ENCODE measurements at regions not wholly inside any gene's neighbourhood (a gene's known extent, or its start where the extent isn't known, plus 50 kb on each side); places are given as distances from the start of the nearest gene placed in this dataset.

DNA sequence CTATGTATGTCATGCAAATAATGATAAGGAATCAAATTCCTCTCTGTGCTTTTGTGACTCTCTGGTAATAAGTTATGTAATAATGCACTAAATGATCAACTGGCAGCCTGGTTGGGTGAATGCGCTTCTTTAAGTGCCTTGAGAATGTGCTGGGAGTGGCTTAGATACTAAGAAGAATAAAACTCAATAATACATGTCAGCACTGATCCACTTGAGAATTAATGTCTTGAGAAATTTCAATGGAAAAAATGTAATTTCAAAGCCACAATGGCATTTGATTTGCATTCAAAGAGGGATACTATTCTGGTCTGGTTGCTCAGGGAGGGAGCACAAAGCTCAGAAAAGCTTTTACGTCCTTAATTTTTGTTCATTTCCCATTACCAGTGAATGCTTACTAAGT lies 137.7 kb upstream of the MMADHC start:
- H3K36me3 Mint-ChIP-seq (ENCODE audit: low read depth) = no peaks in the 10 kb centered on the region
- no peaks in the 10 kb centered on the region for H3K27me3 Mint-ChIP-seq (ENCODE audit: low read depth)
- H3K4me1 Mint-ChIP-seq (ENCODE audit: low read depth) = no peaks in the 10 kb centered on the region
- ChIA-PET POLR2A (no interaction called here), CTCF (no interaction called here)
- ATAC-seq (no peak), DNase-seq (no peak)
- H3K4me3 Mint-ChIP-seq = no peak overlapping the region
- no peak overlapping the region for H3K27ac Mint-ChIP-seq
- H3K9me3 Mint-ChIP-seq (ENCODE audit: insufficient read depth) = no peaks in the 10 kb centered on the region

DNA sequence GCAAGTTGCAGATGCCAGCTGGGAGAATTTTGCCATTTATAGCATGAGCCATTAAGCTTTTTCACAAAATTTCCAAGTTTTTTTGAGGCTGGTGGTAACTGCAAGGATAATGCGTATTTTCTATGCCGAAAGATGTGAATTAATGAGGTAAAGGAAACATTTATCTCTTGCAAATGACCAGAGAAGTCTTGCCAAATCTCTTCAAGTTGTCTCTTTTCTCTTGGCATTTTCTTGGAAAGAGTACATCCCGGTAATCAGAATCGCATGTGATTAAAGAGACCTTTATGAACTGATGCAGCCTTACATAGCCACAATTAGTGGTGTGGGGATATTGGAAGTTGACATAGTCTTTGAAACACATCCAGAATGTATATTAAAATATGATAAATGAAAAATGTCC lies 136.5 kb upstream of the MMADHC start:
- Mint-ChIP-seq H3K36me3 (ENCODE audit: low read depth) (no peaks in the 10 kb centered on the region), H3K27ac (no peak overlapping the region), H3K9me3 (ENCODE audit: insufficient read depth) (no peaks in the 10 kb centered on the region), H3K27me3 (ENCODE audit: low read depth) (no peaks in the 10 kb centered on the region), H3K4me1 (ENCODE audit: low read depth) (no peaks in the 10 kb centered on the region), H3K4me3 (no peak overlapping the region)
- ChIA-PET CTCF (no interaction called here), POLR2A (no interaction called here)
- ATAC-seq = no peak
- no peak for DNase-seq

DNA sequence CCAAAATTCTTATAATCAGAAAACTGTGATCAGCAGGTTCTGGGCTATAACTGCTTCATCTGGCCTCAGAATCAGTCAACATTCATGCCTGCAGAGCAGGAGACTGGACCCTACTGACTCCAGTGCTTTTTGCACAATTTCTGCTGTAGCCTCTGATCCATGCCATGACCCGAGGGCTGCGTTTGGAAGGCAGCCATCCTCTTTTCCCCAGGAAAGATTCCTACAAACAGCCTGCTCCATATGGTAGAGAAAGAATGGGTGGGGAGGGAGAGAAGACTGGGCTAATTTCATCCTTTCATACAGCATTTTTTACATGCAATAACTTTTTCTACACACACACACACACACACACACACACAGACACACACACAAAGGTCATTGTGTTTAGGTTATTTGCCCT lies 133.0 kb upstream of the MMADHC start:
- no peak overlapping the region for H3K4me3 Mint-ChIP-seq
- no peak overlapping the region for H3K27ac Mint-ChIP-seq
- no peaks in the 10 kb centered on the region for H3K4me1 Mint-ChIP-seq (ENCODE audit: low read depth)
- DNase-seq (no peak), ATAC-seq (no peak)
- H3K36me3 Mint-ChIP-seq (ENCODE audit: low read depth) = no peaks in the 10 kb centered on the region
- H3K27me3 Mint-ChIP-seq (ENCODE audit: low read depth) = no peaks in the 10 kb centered on the region
- ChIA-PET POLR2A (no interaction called here), CTCF (no interaction called here)
- H3K9me3 Mint-ChIP-seq (ENCODE audit: insufficient read depth) = no peaks in the 10 kb centered on the region

DNA sequence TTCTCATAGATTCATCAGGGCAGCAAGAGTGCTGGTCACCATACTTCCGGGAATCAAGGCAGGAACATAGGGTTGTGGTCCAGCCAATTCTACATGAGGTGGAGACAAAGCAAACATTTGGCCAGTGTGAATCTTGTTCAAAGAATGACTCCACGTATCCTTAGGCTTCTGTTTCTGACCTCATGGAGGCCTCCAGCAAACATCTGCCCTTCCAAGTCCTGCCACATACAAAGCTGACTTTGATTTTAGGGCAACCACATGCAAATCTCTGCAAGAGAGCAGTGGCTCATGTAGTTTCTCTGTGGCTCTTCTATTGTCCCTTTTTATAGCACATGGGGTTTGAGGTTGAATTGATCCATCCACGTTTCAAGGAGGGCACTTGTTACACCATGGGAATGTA lies 132.1 kb upstream of the MMADHC start:
- no peaks in the 10 kb centered on the region for H3K27me3 Mint-ChIP-seq (ENCODE audit: low read depth)
- no peaks in the 10 kb centered on the region for H3K4me1 Mint-ChIP-seq (ENCODE audit: low read depth)
- no peak overlapping the region for H3K4me3 Mint-ChIP-seq
- ATAC-seq (no peak), DNase-seq (no peak)
- ChIA-PET CTCF (no interaction called here), POLR2A (no interaction called here)
- no peaks in the 10 kb centered on the region for H3K9me3 Mint-ChIP-seq (ENCODE audit: insufficient read depth)
- H3K27ac Mint-ChIP-seq = no peak overlapping the region
- no peaks in the 10 kb centered on the region for H3K36me3 Mint-ChIP-seq (ENCODE audit: low read depth)

DNA sequence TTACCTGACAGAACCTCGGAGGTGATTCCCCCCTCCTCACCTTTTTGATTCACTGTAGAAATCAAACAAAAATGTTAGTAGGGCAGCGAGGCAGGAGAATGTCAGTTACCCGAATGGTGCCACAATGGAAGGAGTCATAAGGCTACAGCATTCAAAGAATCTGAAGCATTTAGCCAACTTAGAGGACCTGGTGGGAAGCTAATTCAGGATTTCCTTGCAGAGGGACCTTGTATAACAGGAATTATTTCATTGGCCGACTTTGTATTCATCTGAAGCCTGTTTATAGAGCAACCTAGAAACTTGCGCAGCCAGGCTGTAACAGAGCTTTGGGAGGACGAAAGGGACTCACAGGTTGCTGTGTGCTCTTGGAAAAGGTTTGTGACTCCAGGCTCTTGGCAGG lies 129.1 kb upstream of the MMADHC start:
- DNase-seq (no peak), ATAC-seq (no peak)
- H3K4me3 Mint-ChIP-seq = no peak overlapping the region
- H3K36me3 Mint-ChIP-seq (ENCODE audit: low read depth) = no peaks in the 10 kb centered on the region
- no peaks in the 10 kb centered on the region for H3K9me3 Mint-ChIP-seq (ENCODE audit: insufficient read depth)
- ChIA-PET CTCF (no interaction called here), POLR2A (interaction anchor here (0.5 kb wide), 1 partner anchor 627 kb away, joined by 3 read pairs; no protein-coding TSS in a partner anchor)
- H3K4me1 Mint-ChIP-seq (ENCODE audit: low read depth) = no peaks in the 10 kb centered on the region
- H3K27me3 Mint-ChIP-seq (ENCODE audit: low read depth) = no peaks in the 10 kb centered on the region
- H3K27ac Mint-ChIP-seq = no peak overlapping the region

DNA sequence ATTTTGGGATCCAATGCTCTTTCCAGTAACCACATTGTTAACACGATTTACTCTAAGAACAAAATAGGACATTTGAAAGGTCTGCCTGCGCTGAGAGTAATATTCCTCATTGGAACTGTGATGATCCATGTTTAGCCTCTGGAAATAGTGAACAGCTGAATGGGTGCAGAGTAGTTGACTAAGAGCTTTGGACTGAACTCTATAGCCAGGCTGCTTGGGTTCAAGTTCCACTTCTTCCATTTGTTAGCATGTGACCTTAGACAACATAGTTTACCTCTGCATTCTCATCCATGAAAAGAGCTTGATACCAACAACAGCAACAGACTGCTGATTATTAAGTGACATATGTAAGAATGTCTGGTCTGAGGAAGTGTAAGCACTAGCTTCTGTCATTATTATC lies 128.3 kb upstream of the MMADHC start:
- CTCF ChIA-PET = no interaction called here

DNA sequence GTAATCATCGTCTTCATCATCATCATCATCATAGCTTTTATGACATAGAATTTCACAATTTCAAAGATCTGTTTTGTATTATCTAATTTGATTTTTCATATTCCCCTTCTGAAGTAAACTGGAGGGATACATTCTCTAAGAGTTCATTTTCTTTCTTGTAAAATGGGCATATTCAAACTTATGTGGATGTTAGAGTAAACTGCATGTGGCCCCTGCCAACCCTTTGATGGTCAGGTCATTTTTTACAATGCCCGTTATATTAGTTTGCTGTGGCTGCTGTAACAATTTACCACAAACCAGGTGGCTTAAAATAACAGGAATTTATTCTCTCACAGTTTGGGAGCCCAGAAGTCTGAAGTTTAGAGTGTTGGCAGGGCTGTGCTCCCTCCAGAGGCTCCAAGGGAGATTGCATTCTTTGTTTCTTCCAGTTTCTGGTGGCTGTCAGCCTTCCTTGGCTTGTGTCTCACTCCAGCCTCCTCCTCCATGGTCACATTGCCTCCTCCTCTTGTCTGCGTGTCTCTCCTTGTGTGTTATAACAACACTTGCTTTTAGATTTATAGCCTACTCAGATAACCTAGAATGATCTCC lies 127.5 kb upstream of the MMADHC start:
- Mint-ChIP-seq H3K9me3 (ENCODE audit: insufficient read depth) (no peaks in the 10 kb centered on the region), H3K27ac (no peak overlapping the region), H3K4me1 (ENCODE audit: low read depth) (no peaks in the 10 kb centered on the region), H3K27me3 (ENCODE audit: low read depth) (no peaks in the 10 kb centered on the region), H3K4me3 (no peak overlapping the region), H3K36me3 (ENCODE audit: low read depth) (no peaks in the 10 kb centered on the region)
- DNase-seq (no peak), ATAC-seq (no peak)
- ChIA-PET POLR2A (interaction anchor here (0.7 kb wide), 1 partner anchor 114 kb away, joined by 3 read pairs; no protein-coding TSS in a partner anchor), CTCF (no interaction called here)

More for the DNA sequence above, 128.3 kb upstream of the MMADHC start:
- Mint-ChIP-seq H3K27me3 (ENCODE audit: low read depth) (no peaks in the 10 kb centered on the region), H3K4me3 (no peak overlapping the region), H3K36me3 (ENCODE audit: low read depth) (no peaks in the 10 kb centered on the region), H3K9me3 (ENCODE audit: insufficient read depth) (no peaks in the 10 kb centered on the region), H3K27ac (no peak overlapping the region), H3K4me1 (ENCODE audit: low read depth) (no peaks in the 10 kb centered on the region)
- no peak for DNase-seq
- POLR2A ChIA-PET = interaction anchor here (0.5 kb wide), 1 partner anchor 626 kb away, joined by 3 read pairs; no protein-coding TSS in a partner anchor
- no peak for ATAC-seq

DNA sequence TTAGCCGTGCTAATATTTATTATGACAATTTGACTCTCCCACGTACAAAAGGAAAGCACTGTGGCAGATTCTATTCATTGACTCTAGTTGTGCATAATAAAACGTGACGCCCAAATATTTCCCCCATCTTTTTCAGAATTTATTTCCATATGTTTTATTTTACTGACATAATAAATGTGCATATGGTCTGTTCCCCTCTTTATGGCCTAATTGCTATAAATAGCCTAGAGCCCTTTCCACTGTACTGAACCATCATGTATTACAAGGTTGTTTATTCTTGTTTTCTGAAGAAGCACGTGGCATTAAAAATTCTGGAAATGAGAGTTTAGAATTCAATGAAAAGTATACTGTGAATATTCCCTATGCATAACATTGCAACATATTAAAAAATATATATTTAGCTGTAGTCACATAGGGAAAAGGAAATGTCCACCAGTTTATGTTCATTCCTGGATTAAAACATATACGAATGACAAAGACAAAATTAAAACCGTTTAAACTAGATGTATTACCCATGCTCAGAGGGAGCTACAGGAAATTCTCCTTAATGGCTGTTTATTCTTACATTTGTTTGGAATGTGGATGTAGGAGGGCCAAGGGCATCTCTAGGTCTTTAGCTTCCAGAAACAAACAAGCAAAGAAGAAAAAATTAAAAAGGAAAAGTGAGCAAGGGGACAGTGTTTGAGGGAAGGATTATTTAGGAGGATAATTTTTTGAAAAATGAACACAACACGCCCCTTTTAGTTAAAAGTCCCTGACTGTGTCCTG lies 122.1 kb upstream of the MMADHC start:
- Mint-ChIP-seq H3K4me3 (no peak overlapping the region), H3K4me1 (ENCODE audit: low read depth) (no peaks in the 10 kb centered on the region), H3K27ac (no peak overlapping the region), H3K27me3 (ENCODE audit: low read depth) (no peaks in the 10 kb centered on the region), H3K9me3 (ENCODE audit: insufficient read depth) (no peaks in the 10 kb centered on the region), H3K36me3 (ENCODE audit: low read depth) (no peaks in the 10 kb centered on the region)
- ATAC-seq (no peak), DNase-seq (no peak)
- ChIA-PET CTCF (no interaction called here), POLR2A (interaction anchor here (0.5 kb wide), 1 partner anchor 10 kb away, joined by 3 read pairs; no protein-coding TSS in a partner anchor)

DNA sequence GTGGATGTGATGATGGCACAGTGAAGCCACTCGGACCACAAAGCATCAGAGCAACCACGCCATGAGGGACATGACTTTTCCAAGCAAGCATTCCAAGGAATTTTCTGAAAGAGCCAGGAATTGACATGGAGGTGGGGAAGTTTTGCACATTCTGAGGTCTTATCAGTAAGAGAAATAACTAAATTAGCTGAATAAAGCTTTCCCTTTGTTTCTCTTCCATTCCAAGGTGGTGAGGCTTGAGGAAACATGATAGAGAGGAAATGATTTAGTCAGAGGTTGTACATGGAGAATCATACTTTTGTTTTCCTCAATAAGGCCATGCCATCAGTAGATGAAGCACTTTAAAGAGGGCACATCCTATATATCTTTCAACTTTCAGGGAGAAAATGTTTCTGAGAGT lies 115.7 kb upstream of the MMADHC start:
- Mint-ChIP-seq H3K4me3 (no peak overlapping the region), H3K36me3 (ENCODE audit: low read depth) (no peaks in the 10 kb centered on the region), H3K4me1 (ENCODE audit: low read depth) (no peaks in the 10 kb centered on the region), H3K9me3 (ENCODE audit: insufficient read depth) (no peaks in the 10 kb centered on the region), H3K27ac (no peak overlapping the region), H3K27me3 (ENCODE audit: low read depth) (no peaks in the 10 kb centered on the region)
- DNase-seq (no peak), ATAC-seq (no peak)
- POLR2A ChIA-PET = no interaction called here
- CTCF ChIA-PET = no interaction called here

DNA sequence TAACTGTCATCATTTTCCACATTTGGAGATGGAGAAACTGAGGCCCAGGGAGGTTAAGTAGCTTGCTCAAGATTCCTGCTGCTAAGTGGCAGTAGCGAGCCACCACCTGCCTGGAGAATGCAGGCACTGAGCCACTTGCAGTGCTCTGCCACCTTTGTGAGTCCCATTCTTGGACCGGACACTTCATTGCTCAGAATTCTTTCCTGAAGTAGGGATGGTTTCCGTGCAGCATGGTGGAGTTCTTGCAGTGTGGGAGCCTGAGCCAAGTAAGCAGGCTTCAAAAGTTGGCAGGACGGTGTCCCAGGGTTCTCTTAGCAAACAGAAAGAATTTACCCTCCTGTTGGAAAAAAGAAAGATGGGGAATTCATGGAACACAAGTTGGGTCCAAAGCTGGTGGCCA lies 115.0 kb upstream of the MMADHC start:
- Mint-ChIP-seq H3K36me3 (ENCODE audit: low read depth) (no peaks in the 10 kb centered on the region), H3K9me3 (ENCODE audit: insufficient read depth) (no peaks in the 10 kb centered on the region), H3K4me3 (no peak overlapping the region), H3K27ac (no peak overlapping the region), H3K27me3 (ENCODE audit: low read depth) (no peaks in the 10 kb centered on the region), H3K4me1 (ENCODE audit: low read depth) (no peaks in the 10 kb centered on the region)
- DNase-seq = no peak
- no peak for ATAC-seq
- POLR2A ChIA-PET = no interaction called here
- CTCF ChIA-PET = no interaction called here

DNA sequence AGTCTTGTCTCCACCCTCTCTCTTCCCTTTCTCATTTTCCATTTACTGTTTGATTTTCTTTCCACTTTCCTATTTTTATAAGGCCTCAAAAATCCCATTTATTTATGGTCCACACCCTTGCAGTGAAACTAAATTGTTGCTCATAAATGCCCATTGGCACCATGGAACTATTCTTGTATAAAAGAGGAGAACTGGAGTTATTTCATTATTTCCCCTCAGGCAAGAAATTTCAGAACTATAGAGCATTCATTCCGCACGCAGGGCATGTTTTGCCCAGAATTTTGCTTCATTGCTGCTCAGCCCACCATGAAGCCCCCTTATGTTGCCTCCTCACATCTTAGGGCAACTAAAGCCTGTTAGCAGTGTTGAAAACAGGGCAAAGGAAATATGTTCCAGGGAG lies 113.7 kb upstream of the MMADHC start:
- Mint-ChIP-seq H3K4me3 (no peak overlapping the region), H3K9me3 (ENCODE audit: insufficient read depth) (no peaks in the 10 kb centered on the region), H3K27me3 (ENCODE audit: low read depth) (no peaks in the 10 kb centered on the region), H3K36me3 (ENCODE audit: low read depth) (no peaks in the 10 kb centered on the region), H3K27ac (no peak overlapping the region), H3K4me1 (ENCODE audit: low read depth) (no peaks in the 10 kb centered on the region)
- CTCF ChIA-PET = no interaction called here
- POLR2A ChIA-PET = no interaction called here
- DNase-seq (no peak), ATAC-seq (no peak)

DNA sequence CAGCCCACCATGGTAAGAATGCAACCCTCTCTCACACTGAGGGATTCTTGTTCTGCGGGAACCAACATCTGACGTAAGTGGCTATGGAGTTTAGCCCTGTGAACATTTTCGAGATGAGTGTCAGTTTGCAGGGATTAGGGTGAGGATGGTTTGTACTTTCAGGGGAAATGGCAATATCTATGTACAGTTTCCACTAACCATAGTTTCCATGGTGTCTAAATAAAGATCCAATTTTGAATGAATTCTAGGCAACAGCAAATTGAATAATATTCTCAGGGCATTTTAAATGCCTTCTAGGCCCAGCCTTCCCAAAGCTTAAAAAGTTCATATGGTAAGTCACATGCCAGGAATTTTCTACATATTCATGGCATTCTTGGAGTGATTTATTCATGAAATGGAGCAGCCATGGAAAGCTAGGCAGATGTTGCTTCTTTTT lies 105.4 kb upstream of the MMADHC start:
- CTCF ChIA-PET = interaction anchor here (0.9 kb wide), 1 partner anchor 132 kb away, joined by 3 read pairs; no protein-coding TSS in a partner anchor

DNA sequence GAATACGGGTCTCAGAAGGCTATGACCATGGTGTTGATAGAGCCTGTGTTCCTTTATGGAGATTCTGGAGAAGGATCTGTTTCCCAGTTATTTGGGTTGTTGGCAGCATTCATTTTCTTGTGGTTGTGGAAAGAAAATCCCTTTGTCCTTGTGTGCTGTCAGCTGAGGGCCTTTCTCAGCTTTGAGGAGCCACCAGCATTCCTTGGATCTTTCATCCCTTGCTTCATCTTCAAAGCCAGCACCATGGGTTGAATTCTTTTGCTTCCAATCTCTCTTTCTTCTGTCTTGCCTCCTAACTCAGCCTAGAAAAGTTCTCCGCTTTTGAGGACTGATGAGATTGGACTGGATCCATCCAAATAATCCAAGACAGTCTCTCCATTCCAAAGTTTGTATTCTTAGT lies 103.2 kb upstream of the MMADHC start:
- H3K4me3 Mint-ChIP-seq = no peak overlapping the region

More for the DNA sequence above, 105.4 kb upstream of the MMADHC start:
- Mint-ChIP-seq H3K4me1 (ENCODE audit: low read depth) (no peaks in the 10 kb centered on the region), H3K36me3 (ENCODE audit: low read depth) (no peaks in the 10 kb centered on the region), H3K9me3 (ENCODE audit: insufficient read depth) (no peaks in the 10 kb centered on the region), H3K27ac (no peak overlapping the region), H3K27me3 (ENCODE audit: low read depth) (no peaks in the 10 kb centered on the region), H3K4me3 (no peak overlapping the region)
- ATAC-seq (no peak), DNase-seq (no peak)
- POLR2A ChIA-PET = no interaction called here

More for the DNA sequence above, 103.2 kb upstream of the MMADHC start:
- ChIA-PET CTCF (no interaction called here), POLR2A (no interaction called here)
- DNase-seq (no peak), ATAC-seq (no peak)
- Mint-ChIP-seq H3K27ac (no peak overlapping the region), H3K9me3 (ENCODE audit: insufficient read depth) (no peaks in the 10 kb centered on the region), H3K27me3 (ENCODE audit: low read depth) (no peaks in the 10 kb centered on the region), H3K4me1 (ENCODE audit: low read depth) (no peaks in the 10 kb centered on the region), H3K36me3 (ENCODE audit: low read depth) (no peaks in the 10 kb centered on the region)
